MG63 (cell line): ENCODE measurements at regions not wholly inside any gene's neighbourhood (a gene's known extent, or its start where the extent isn't known, plus 50 kb on each side); places are given as distances from the start of the nearest gene placed in this dataset.

Source experiments
- DNase-seq: peaks from one replicate; pipeline ENCODE4 v3.0.0-alpha.2; 2020
- H3K27me3 ChIP-seq: fragments of 250-450 bp; sonication (Bioruptor Pico); 2 replicates; pipeline ENCODE4 v1.5.1; 2020; ENCODE audit warnings: mild to moderate bottlenecking, moderate library complexity
- H3K36me3 ChIP-seq: fragments of 250-450 bp; sonication (Bioruptor Pico); 2 replicates; pipeline ENCODE4 v1.5.1; 2020; ENCODE audit warnings: mild to moderate bottlenecking, moderate library complexity
- H3K4me3 ChIP-seq: fragments of 250-450 bp; sonication (Bioruptor Pico); 2 replicates; pipeline ENCODE4 v1.5.1; 2020; ENCODE audit warnings: mild to moderate bottlenecking, moderate library complexity
- H3K9me3 ChIP-seq: fragments of 250-450 bp; sonication (Bioruptor Pico); 2 replicates; pipeline ENCODE4 v1.5.1; 2020; ENCODE audit warnings: mild to moderate bottlenecking, moderate library complexity

DNA sequence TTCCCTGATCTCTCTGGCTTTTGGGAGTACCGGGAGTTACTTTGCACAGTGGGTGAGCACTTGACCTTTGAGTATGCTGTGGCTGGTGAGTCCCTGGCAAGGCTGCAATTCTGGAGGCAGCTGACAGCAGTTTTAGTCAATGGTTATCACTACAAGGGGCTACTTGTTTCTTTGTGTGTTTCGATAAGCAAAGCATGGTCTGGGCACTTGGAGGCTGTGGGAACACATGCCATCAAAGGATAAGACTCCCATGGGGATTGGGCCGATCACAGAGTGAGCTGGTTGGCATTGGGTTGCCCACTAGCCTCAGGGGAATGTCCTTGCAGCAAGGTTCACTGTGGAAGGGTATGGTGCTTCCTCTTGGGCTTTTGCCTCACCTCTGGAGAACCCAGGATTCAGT is 208.2 kb downstream of the SNX13 start:
- DNase-seq: no peak
- no peaks in the 10 kb centered on the region for H3K36me3 ChIP-seq
- no peaks in the 10 kb centered on the region for H3K27me3 ChIP-seq
- no peak overlapping the region for H3K4me3 ChIP-seq
- 0 out of 2 replicates have a peak, but pooled peaks cover 5% of the 10 kb centered on the region for H3K9me3 ChIP-seq
